CD1c-positive myeloid dendritic cell (primary cell): ENCODE measurements at regions not wholly inside any gene's neighbourhood (a gene's known extent, or its start where the extent isn't known, plus 50 kb on each side); places are given as distances from the start of the nearest gene placed in this dataset.
"Not testable (repeated sequence)": the region's sequence is repeated elsewhere in the genome, so short reads cannot be mapped to it uniquely, and the experiment has no call there.

Experiments
- DNase-seq: peaks from one replicate; pipeline ENCODE4 v3.0.0-alpha.2; 2016; ENCODE audit errors: extremely low spot score

DNA sequence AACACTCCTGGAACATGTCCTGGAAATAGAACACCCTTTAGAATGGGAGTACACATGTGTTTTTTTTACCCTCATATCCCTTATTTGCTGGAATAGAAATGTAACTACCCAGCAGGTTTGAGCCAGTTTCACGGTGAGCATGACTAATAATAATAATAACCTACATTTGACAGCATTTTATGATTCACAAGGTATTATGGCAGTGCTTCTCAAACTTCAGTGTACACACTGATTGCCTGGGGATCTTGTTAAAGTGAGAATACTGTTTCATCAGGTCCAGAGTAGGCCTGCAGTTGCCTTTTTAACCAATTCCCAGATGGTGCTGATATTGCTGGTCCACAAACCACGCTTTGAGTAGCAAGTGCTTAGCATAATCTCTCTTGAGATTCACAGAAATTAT lies 63.9 kb downstream of the NFKBIZ start:
- DNase-seq, result no peak

DNA sequence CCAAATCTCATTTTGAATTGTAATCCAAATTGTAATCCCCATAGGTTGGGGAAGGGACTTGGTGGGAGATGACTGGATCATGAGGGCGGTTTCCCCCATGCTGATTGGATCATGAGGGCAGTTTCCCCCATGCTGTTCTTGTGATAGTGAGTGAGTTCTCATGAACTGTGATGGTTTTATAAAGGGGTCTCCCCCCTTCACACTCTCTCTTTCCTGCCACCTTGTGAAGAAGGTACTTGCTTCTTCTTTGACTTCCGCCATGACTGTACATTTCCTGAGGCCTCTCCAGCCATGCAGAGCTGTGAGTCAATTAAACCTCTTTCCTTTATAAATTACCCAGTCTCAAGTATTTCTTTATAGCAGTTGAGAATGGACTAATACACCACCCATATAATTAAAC lies 68.4 kb downstream of the NFKBIZ start:
- not testable (repeated sequence) for DNase-seq

DNA sequence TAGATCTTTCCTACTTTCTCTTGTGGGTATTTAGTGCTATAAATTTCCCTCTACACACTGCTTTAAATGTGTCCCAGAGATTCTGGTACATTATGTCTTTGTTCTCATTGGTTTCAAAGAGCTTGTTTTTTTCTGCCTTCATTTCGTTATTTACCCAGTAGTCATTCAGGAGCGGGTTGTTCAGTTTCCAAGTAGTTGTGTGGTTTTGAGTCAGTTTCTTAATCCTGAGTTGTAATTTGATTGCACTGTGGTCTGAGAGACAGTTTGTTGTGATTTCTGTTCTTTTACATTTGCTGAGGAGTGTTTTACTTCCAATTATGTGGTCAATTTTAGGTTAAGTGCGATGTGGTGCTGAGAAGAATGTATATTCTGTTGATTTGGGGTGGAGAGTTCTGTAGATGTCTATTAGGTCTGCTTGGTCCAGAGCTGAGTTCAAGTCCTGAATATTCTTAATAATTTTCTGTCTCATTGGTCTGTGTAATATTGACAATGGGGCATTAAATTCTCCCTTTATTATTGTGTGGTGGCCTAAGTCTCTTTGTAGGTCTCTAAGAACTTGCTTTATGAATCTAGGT lies 72.9 kb downstream of the NFKBIZ start:
- not testable (repeated sequence) for DNase-seq

DNA sequence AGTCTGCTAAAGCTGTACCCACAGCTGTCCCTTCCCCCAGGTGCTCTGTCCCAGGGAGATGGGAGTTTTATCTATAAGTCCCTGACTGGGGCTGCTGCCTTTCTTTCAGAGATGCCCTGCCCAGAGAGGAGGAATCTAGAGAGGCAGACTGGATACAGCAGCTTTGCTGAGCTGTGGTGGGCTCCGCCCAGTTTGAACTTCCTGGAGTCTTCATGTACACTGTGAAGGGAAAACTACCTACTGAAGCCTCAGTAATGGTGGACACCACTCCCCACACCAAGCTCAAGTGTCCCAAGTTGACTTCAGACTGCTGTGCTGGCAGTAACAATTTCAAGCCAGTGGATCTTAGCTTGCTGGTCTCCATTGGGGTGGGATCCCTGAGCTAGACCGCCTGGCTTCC lies 75.3 kb downstream of the NFKBIZ start:
- not testable (repeated sequence) for DNase-seq

DNA sequence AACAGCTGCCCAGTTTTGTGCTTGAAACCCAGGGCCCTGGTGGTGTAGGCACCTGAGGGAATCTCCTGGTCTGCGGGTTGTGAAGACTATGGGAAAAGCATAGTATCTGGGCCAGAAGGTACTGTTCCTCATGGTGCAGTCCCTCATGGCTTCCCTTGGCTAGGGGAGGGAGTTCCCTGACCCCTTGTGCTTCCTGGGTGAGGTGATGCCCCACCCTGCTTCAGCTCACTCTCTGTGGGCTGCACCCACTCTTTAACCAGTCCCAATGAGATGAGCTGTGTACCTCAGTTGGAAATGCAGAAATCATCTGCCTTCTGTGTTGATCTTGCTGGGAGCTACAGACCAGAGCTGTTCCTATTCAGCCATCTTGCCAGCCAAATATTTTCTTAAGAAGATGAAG lies 75.8 kb downstream of the NFKBIZ start:
- DNase-seq, result not testable (repeated sequence)

DNA sequence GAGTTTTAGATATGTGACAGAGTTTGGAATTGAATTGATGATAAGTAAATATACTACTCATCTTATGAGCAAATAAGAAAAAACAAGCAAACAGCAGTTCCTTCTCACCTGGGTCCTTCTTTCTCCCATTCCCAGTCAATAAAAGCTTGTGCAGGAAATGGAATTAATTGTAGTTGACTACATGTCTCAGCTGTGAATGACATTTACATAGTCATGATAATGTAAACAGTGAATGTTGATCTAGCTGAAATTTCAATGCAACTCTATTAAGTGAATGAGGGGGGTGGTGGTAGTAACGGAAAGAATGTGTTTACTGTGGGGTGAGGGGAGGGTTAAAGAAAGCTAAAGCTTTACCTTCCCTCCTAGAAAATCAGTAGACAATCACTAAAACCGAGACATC lies 76.2 kb downstream of the NFKBIZ start:
- no peak for DNase-seq

DNA sequence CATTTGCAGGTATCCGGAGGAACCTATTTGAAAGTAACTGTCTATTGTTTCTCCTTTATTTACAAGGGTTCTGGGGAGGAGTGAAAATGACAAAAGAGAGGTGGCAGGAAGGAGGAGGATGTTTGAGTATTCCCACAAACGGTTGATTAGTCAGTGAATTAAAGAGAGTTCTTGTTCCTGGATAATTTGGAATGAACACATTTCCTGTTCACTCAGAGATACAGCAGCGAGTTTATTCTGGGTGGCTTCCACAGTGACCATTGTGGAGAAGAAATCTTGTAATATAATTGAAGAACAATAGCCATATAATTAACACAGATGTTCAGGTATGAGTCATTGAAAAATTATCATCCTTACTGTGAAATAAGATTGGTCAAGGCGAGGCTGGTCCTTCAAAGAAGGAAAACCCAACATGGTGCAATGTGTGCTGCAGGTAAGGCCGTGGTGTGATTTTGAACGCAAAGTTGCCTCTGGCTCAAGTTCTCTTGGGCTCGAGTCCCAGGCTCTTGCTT lies 77.3 kb downstream of the NFKBIZ start:
- no peak for DNase-seq

DNA sequence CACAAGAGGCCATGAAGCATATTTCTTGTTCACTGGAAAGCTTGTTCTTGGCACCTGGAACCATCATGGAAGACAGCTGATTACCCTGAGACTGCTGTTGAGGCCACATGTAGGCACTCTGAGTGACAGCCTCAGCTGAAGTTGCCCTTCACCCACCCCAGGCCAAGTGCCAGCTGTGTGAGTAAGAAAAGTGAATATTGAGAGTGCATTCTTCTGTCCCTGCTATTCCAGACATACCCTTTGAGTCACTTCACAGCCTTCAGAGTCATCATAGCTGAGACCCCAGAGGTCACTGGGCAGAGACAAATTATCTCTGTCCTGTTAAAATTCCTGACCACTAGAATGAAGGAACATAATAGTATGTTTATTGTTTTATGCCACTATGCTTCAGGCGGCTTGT lies 79.6 kb downstream of the NFKBIZ start:
- DNase-seq, result no peak

DNA sequence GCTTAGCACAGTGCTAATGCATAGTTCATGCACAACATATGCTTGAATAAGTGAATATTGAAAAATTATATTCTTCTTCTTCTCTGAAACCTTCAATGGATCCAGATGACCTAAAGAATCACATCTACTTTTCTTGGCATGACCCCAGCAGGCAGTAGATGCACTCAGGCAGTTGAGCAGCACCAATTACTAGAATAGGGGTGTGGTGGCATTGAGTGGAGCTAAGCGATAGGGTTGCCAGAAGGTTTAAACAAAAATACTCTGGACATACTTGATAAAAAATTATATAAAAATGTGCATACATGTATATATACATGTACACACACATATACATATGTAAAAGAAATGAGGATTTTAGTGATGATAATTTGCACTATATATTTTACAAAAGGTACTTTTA lies 81.8 kb downstream of the NFKBIZ start:
- no peak for DNase-seq

DNA sequence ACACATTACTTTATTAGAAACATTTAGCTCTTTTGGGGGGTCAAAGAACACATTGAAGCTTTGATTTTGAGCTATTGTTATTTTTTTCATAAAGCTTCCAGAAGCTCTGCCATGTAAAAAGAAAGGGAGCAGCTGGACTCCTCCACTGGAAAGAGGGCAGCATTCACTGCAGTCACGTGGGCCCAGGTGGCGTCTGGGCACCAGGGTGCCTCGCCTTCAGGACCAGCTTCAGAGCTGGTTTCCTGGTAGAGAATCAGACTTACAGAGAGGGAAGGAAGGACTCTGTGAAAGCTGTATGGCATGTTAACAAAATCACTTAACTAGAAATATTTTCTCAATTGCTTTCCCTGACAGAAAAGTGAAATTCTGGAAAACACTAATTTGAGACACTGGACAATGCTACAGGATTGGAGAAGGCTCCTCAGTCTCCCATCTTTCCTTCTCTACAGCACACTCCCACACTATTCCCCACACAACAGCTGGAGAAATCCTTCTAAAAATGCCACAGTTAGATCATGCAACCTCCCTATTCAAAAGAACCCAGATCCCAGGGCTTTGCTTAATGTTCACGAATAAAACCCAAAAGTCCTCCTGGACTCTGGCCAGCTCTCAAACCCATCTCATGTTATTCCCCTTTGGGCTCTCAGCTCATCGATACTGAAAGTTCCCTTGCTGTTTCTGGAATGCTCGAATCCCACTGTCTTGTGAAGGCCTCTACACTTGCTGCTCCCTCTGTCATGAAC lies 83.2 kb downstream of the NFKBIZ start:
- DNase-seq, result no peak

DNA sequence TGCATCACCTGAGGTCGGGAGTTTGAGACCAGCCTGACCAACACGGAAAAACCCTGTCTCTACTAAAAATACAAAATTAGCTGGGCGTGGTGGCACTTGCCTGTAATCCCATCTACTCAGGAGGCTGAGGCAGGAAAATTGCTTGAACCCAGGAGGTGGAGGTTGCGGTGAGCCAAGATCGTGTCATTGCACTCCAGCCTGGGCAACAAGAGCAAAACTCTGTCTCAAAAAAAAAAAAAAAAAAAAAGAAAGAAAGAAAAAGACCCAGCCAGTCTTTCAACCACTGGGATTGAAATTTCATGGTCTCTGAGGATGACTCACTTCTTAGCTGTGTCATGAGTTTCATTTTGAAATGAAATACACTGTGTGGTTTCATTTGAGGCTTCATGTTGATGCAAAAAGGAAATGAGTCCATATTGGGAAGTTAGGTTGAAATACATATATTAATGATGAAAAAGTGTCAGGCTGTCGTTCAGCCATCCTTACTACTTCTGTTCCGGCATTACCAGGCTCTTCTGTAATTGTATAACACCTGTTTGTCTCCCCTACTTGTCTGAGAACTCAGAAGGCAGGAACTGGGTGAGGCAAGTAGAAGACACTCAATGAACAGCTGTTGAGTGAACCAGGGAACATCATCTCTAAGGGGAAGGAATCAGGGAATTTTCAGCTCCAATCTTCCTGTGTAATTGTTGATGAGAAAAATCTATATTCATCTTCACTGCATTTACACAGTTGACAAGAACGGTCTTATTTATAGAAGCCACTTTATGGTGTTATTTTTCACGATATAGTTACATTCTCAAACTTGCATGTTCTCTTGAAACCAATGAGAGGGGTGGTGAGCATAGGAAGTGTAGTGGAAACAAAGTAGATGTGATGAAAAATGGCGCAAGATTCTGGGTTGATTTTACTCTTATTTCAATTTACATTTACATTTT lies 87.4 kb downstream of the NFKBIZ start:
- peak; percentile 93 for DNase-seq

DNA sequence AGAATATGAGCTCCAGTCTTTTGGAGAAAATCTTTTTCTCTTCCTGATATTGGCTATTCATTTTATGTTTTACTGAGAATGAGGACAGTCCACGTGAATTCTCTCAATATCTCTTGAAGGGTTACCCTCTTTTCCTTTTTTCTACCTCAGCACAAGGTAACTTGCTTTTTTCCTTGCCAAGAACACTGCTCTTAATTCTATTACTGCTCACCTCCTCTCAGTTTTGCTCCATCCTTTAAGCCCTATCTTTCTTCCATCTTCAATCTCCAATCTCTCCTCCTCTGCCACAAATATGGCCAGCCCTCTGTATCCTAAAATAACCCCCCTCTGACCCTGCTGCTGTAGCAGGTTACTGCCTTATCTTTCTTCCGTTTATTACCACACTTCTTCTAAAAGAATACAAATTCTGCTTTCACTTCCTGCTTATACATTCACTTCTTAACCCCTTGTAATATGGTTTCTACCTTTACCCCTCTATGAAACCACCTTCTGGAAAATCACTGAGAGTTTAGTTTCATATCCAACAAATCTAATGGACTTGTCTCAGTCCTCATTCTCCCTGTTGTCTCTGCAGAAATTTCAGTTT lies 89.0 kb downstream of the NFKBIZ start:
- peak; percentile 59 for DNase-seq

DNA sequence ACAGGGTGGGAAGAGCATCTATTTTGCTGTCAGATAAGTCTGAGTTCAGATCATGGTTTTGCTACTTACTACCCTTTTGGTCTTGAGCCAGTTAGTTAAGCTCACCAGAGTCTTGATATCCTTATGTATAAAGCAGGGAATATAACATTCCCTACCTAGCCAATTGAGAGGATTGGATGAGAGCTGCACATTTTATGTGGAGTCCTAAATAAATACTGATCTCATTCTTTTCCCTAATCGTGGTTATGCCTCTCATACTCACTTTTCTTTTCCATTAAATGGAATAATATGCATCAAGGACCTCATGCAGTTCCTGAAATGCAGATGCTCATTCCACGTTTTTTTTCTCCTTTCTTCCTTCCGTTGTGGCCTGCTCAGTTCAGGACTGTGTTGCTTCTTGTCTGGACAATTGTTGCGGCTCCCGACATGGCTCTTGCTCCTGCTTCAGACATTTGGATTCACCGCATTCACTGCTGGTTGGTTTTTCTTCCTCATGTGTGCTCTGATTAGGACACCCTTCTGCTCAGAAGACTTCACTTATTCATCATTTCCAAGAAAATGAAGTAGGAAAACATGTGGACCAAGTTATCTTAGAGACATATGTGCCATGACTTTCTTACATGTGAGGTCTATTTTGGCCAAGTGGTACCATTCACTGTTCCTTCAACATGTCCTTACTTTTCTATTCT lies 90.2 kb downstream of the NFKBIZ start:
- DNase-seq, result peak; percentile 33

DNA sequence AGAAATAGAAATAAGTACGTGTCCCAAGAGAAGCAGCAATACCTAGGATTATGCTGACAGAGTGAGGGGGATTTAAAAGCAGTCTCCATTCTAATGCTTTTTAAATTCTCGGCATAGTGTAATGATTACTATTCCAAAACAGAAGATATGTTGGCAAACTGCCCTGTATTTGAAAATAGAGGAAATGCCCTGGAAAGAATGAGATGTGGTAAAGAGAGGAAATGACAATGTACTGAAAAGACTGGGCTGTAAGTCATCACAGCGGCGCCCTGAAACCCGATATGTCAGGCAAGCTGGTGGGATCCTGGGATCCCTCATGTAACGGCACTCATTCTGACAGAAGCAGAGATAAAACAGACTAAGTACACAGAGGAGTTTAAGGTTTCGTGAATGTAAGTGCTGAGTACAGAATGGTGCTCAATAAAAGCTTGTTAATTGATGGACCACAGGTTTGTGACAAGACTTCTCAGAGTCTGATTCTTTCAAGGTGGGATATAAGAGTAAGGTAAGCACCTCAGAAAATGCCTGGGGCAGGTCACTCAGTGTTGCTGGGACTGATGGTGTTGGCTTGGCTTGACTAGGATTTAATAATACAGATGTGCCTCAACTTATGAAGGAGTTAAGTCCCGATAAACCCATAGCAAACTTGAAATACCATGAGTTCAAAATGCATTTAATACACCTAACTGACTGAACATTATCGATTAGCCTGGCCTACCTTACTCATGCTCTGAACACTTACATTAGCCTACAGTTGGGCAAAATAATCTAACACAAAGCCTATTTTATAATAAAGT lies 91.4 kb downstream of the NFKBIZ start:
- DNase-seq, result peak; percentile 91

DNA sequence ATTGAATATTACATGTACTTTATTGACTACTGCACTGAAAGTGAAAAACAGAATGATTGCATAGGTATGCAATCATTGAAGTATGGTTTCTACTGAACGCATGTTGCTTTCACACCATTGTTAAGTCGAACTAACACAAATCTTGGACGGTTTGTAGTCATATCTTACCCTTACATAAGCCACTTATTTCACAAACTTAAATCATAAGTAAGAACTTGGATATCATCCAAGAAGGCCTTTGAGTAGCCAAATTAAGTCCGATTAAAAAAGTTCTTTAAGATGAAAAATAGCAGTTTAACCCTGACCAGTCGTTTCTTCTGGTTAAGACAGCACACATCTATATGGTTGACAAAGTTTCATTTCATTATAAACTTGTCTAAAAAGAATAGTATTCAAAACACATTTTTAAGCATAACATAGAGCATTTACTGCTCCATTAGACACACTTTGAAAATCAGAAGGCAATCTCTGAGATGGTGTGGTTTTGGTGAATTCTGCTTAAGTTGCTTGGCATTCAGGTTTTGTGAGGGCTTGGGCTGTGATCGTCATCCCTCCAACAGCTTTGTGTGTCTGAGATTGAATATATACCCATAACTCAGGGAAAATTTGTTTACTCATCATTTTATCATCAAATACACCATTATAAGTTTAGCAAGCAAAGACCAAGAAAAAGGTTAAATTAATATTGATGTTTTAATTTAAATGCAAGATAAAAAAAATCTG lies 92.2 kb downstream of the NFKBIZ start:
- DNase-seq, result peak; percentile 45

DNA sequence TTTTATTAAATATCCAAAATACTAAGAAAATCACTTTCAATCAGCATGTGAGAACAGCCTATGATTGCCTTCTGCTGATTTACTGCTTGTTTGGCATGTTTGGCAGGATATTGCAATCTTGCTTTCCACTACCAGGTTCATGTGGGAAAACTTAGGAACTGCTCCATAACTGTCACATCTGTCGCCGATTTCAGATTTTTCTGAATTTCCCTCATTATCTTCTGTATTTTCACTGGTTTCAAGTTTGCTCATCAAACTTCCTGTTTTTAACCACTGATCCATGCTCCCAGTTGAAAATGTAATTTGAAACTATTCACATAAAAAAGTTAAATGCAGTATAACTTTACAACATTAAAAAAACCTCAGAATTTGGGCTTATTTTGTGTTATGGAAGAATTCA lies 93.0 kb downstream of the NFKBIZ start:
- DNase-seq, result peak; percentile 92

DNA sequence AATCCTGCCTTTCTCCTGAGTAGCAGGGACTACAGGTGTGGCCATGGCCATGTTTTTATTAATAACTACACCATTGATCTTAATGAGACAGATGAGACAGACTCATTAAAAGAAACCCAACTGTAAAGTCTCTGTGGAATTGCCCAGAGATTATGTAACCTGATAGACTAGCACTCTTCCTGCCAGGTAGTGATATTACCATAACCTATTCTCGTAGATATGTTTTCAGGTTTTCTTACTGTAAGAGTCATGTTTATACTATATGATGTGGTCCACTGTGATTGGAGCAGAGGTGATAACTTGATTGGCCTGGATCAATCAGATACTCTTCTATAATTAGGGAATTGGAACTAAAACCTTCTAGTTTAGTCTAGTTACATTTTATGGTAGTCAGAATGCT lies 93.7 kb downstream of the NFKBIZ start:
- DNase-seq, result no peak

DNA sequence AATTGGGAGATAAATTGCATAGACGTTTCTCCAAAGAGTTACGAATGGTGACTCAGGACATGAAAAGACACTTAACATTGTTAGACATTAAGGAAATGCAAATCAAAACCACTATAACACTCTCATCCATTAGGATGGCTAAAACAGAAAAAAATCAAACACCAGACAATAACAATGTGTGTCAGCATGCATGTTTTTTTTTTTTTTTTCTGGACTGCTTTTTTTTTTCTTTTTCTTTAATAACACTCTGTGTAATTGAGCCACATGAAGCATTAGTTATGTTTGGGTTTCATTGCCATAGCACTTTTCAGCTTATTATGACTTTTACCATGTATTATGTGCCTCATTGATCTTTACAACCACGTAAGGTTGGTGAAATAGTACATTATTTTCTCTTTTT lies 95.0 kb downstream of the NFKBIZ start:
- no peak for DNase-seq

DNA sequence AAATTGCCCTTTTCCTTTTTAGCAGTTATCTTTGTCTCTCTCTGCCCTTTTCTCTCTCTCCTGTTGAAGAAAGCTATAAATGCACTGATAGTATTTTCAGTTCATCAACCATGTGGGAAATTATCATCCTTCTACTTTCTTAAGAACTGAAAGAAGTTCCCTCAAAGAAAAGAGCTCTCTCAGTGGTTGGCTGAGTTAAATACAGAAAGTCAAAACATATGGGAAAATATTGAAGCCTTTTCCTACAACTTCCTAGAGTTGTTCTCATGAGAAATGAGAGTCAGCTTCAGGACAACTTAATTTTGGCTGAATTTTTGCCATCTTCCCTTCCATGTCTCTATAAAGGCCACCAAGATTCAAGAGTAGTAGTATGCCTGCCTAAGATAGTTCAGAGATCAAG lies 96.7 kb downstream of the NFKBIZ start:
- DNase-seq, result no peak

DNA sequence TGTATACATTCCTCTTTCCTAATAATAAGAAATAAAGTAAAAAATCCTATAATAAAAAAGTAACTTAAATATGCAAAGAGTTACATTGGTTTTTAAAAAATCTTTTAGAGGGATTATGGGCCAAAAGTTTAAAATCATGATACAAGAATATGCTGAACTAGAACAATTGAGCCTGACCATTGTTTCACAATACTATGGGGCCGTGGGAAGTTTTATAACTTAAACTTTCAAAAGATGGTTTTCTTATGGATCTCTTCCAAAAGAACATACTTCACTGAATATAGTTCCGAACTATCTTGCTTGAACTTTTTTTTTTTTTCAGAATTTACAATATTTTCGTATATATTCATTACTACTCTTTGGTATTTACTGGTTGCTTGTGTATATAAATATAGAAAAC lies 97.6 kb downstream of the NFKBIZ start:
- no peak for DNase-seq
